HCT116 (cell line): ENCODE measurements at regions not wholly inside any gene's neighbourhood (a gene's known extent, or its start where the extent isn't known, plus 50 kb on each side); places are given as distances from the start of the nearest gene placed in this dataset.

Experiments
- ATAC-seq: fragments of 200-7000 bp; cut with Tn5 transposase; 2 replicates; pipeline ENCODE4 v1.9.1; 2020; ENCODE audit warnings: mild to moderate bottlenecking, moderate library complexity
- BruUV-seq: library from RNA; stranded (reverse); fragments of 400-500 nt; replicated peaks from 2 replicates; lab custom pipeline; 2021; lab: Mats Ljungman, UMichigan
- CTCF ChIA-PET: fragments of 300-600 bp; sonication (Branson Sonifier 250); formaldehyde crosslinking; loops from one replicate; lab custom pipeline; 2021; ENCODE audit warnings: antibody characterized with exemption; lab: Charles Lee
- POLR2A ChIA-PET: fragments of 300-600, 350-600 bp; sonication (Branson Sonifier 250); formaldehyde crosslinking; loops from one replicate; lab custom pipeline; 2021; ENCODE audit warnings: antibody characterized with exemption; lab: Charles Lee
- RAD21 ChIA-PET, 2 experiments: fragments of 300-600 bp; sonication (Branson Sonifier 250); formaldehyde crosslinking; loops; one replicate each; lab custom pipeline; 2023; ENCODE audit warnings: low total read pairs in 2 of 2; ENCODE audit not compliant: uncharacterized antibody in 2 of 2, unreplicated experiment in 2 of 2, low non-redundant PET in 1 of 2; lab: Charles Lee
- DNase-seq: peaks from one replicate; pipeline ENCODE4 v3.0.0-alpha.2; 2010; ENCODE audit warnings: low read depth, low spot score
- H2AFZ ChIP-seq: fragments of 200-600 bp; shearing (Covaris generic), sonication (generic); 2 replicates; pipeline ENCODE4 v1.6.1; 2017; ENCODE audit warnings: low read depth, mixed run types, mixed read lengths, antibody characterized with exemption, low read length; ENCODE audit not compliant: poor library complexity, severe bottlenecking
- H3K27ac ChIP-seq: 2 replicates; pipeline ENCODE4 v1.5.1; 2012; ENCODE audit warnings: low read depth, low read length
- H3K27me3 ChIP-seq: fragments of 200-600 bp; sonication (generic); 2 replicates; pipeline ENCODE4 v1.6.1; 2016; ENCODE audit warnings: mixed run types, low read length, mixed read lengths; ENCODE audit not compliant: insufficient read depth
- H3K36me3 ChIP-seq, 2 experiments: fragments of 200-500 bp in 1 of 2; fragments of 200-600 bp in 1 of 2; sonication (Bioruptor generic) in 1 of 2; sonication (generic) in 1 of 2; 2 replicates each; pipeline versions ENCODE4 v1.5.1 to v1.6.1; 2014 to 2016; ENCODE audit warnings: low read length in 2 of 2, inconsistent platforms in 1 of 2, mixed read lengths in 1 of 2, mixed run types in 1 of 2; ENCODE audit not compliant: insufficient read depth in 2 of 2, control insufficient read depth in 1 of 2
- H3K4me1 ChIP-seq, 2 experiments: fragments of 200-600 bp in 1 of 2; sonication (generic) in 1 of 2; 2 replicates each; pipeline versions ENCODE4 v1.5.1 to v1.6.1; 2012 to 2017; ENCODE audit warnings: low read length in 2 of 2, inconsistent platforms in 1 of 2, mild to moderate bottlenecking in 1 of 2, mixed read lengths in 1 of 2, mixed run types in 1 of 2, moderate library complexity in 1 of 2; ENCODE audit not compliant: insufficient read depth in 2 of 2, control insufficient read depth in 1 of 2
- H3K4me2 ChIP-seq: fragments of 200-600 bp; sonication (generic); 2 replicates; pipeline ENCODE4 v1.6.1; 2017; ENCODE audit warnings: mixed run types, low read length, mixed read lengths
- H3K4me3 ChIP-seq, 2 experiments: fragments of 200-600 bp in 1 of 2; sonication (generic) in 1 of 2; replicated peaks in 1 of 2; 2 replicates each; pipeline ENCODE4 v1.5.1; 2011 to 2016; ENCODE audit warnings: low read length in 2 of 2, control low read depth in 1 of 2, low read depth in 1 of 2, mild to moderate bottlenecking in 1 of 2, mixed read lengths in 1 of 2, mixed run types in 1 of 2
- H3K79me2 ChIP-seq: fragments of 200-600 bp; sonication (generic); 2 replicates; pipeline ENCODE4 v1.6.1; 2017; ENCODE audit warnings: mild to moderate bottlenecking, mixed run types, low read length, moderate library complexity, mixed read lengths; ENCODE audit not compliant: insufficient read depth
- H3K9ac ChIP-seq: fragments of 200-600 bp; sonication (generic); 2 replicates; pipeline ENCODE4 v1.6.1; 2016; ENCODE audit warnings: low read length, mixed read lengths
- H3K9me2 ChIP-seq: fragments of 200-600 bp; sonication (generic), shearing (Covaris generic); 2 replicates; pipeline ENCODE4 v1.6.1; 2017; ENCODE audit warnings: mixed run types, mild to moderate bottlenecking, moderate library complexity; ENCODE audit not compliant: insufficient read depth
- H3K9me3 ChIP-seq, 2 experiments: fragments of 200-500 bp in 1 of 2; fragments of 200-600 bp in 1 of 2; sonication (Bioruptor generic) in 1 of 2; sonication (generic) in 1 of 2; 2 replicates each; pipeline ENCODE4 v1.6.1; 2014 to 2017; ENCODE audit warnings: low read length in 2 of 2, mixed read lengths in 2 of 2, inconsistent platforms in 1 of 2, low read depth in 1 of 2, mild to moderate bottlenecking in 1 of 2, mixed run types in 1 of 2, moderate library complexity in 1 of 2; ENCODE audit not compliant: control insufficient read depth in 1 of 2, insufficient read depth in 1 of 2
- H4K20me1 ChIP-seq: fragments of 200-600 bp; sonication (generic), shearing (Covaris generic); 2 replicates; pipeline ENCODE4 v1.6.1; 2017; ENCODE audit warnings: mixed run types, mild to moderate bottlenecking, moderate library complexity; ENCODE audit not compliant: insufficient read depth
- ATF3 ChIP-seq: IDR thresholded peaks from 2 replicates; pipeline ENCODE4 v1.6.1; 2012
- CEBPB ChIP-seq: IDR thresholded peaks from 2 replicates; pipeline ENCODE4 v1.6.1; 2012; ENCODE audit warnings: low read depth
- CTCF ChIP-seq, 3 experiments: fragments of 200-600 bp in 1 of 3; sonication (generic) in 1 of 3; IDR thresholded peaks in 2 of 3; conservative IDR thresholded peaks in 1 of 3; 2 replicates each; pipeline ENCODE4 v1.5.1; 2012 to 2017; ENCODE audit warnings: low read depth in 2 of 3, low read length in 2 of 3, antibody characterized with exemption in 1 of 3, borderline replicate concordance in 1 of 3, control low read depth in 1 of 3, mild to moderate bottlenecking in 1 of 3, mixed read lengths in 1 of 3, mixed run types in 1 of 3, moderate library complexity in 1 of 3; ENCODE audit not compliant: insufficient read depth in 1 of 3
- EGR1 ChIP-seq: IDR thresholded peaks from 2 replicates; pipeline ENCODE4 v1.6.1; 2012; ENCODE audit warnings: low read depth
- ELF1 ChIP-seq: IDR thresholded peaks from 2 replicates; pipeline ENCODE4 v1.6.1; 2012; ENCODE audit warnings: low read depth, borderline replicate concordance
- FOSL1 ChIP-seq: IDR thresholded peaks from 2 replicates; pipeline ENCODE4 v1.6.1; 2012; ENCODE audit warnings: low read depth
- MAX ChIP-seq: IDR thresholded peaks from 2 replicates; pipeline ENCODE4 v1.6.1; 2012
- SIN3A ChIP-seq: IDR thresholded peaks from 2 replicates; pipeline ENCODE4 v1.6.1; 2012; ENCODE audit warnings: low read depth
- SP1 ChIP-seq: IDR thresholded peaks from 2 replicates; pipeline ENCODE4 v1.6.1; 2012; ENCODE audit warnings: low read depth
- YY1 ChIP-seq: IDR thresholded peaks from 2 replicates; pipeline ENCODE4 v1.6.1; 2011; ENCODE audit warnings: low read length, low read depth, moderate library complexity, mild to moderate bottlenecking; ENCODE audit not compliant: insufficient replicate concordance; ENCODE audit errors: extremely low read depth
- ZNF274 ChIP-seq: fragments of 200-500 bp; sonication (Bioruptor generic); IDR thresholded peaks from 2 replicates; pipeline ENCODE4 v1.6.1; 2014; ENCODE audit warnings: mild to moderate bottlenecking, low read depth, low read length, inconsistent platforms
- intact Hi-C: fragments of 100-400 bp; cut with micrococcal nuclease; formaldehyde crosslinking; loops from 2 replicates; pipeline ENCODE4 v1.10.0; 2022

GRCh38 chr6:100212131-100212530, 218.1 kb upstream of the MCHR2 start:
- no TSS peak for BruUV-seq
- Histone ChIP-seq H3K9me3 (no peaks in the 10 kb centered on the region), H3K9me2 (no peaks in the 10 kb centered on the region), H2AFZ (no peak overlapping the region), H3K27me3 (no peaks in the 10 kb centered on the region), H3K4me3 (no peak overlapping the region), H3K27ac (no peak overlapping the region), H3K79me2 (no peaks in the 10 kb centered on the region), H4K20me1 (no peaks in the 10 kb centered on the region), H3K4me1 (no peaks in the 10 kb centered on the region), H3K4me2 (no peak overlapping the region), H3K9ac (no peak overlapping the region), H3K36me3 (no peaks in the 10 kb centered on the region)
- TF ChIP-seq SP1 (no peak), YY1 (no peak), ZNF274 (no peak), SIN3A (no peak), ELF1 (no peak), CTCF (IDR thresholded peaks at IDR 0.05 in 2 of 3, conservative IDR thresholded peaks at IDR 0.05 in 1 of 3; ENCODE audit: borderline replicate concordance in 1 of 3, insufficient read depth in 1 of 3, low read depth in 2 of 3, low read length in 2 of 3) (no peak), CEBPB (no peak), ATF3 (no peak), FOSL1 (no peak), MAX (no peak), EGR1 (no peak)
- ChIA-PET CTCF (no interaction called here), RAD21 (no interaction called here), POLR2A (no interaction called here)
- DNase-seq = no peak
- intact Hi-C loops = no loop called here
- no peak for ATAC-seq
